Endodermal cell (in vitro differentiated cells): ENCODE measurements at regions not wholly inside any gene's neighbourhood (a gene's known extent, or its start where the extent isn't known, plus 50 kb on each side); places are given as distances from the start of the nearest gene placed in this dataset.

Source experiments
- DNase-seq: peaks from one replicate; pipeline ENCODE4 v3.0.0-alpha.2; 2017
- H3K27ac ChIP-seq: 2 replicates; pipeline ENCODE4 v1.5.1; 2013; ENCODE audit warnings: mild to moderate bottlenecking, low read depth, low read length, moderate library complexity
- H3K27me3 ChIP-seq: 2 replicates; pipeline ENCODE4 v1.6.1; 2013; ENCODE audit warnings: mild to moderate bottlenecking, low read length, moderate library complexity; ENCODE audit not compliant: insufficient read depth, control insufficient read depth, poor library complexity, severe bottlenecking
- H3K36me3 ChIP-seq: 2 replicates; pipeline ENCODE4 v1.7.0; 2013; ENCODE audit warnings: mild to moderate bottlenecking, low read length, moderate library complexity; ENCODE audit not compliant: control insufficient read depth, insufficient read depth
- H3K4me1 ChIP-seq: one replicate; pipeline ENCODE4 v1.7.0; 2013; ENCODE audit warnings: low read length; ENCODE audit not compliant: control insufficient read depth, insufficient read depth
- H3K4me3 ChIP-seq: 2 replicates; pipeline ENCODE4 v1.5.1; 2013; ENCODE audit warnings: mild to moderate bottlenecking, low read length, moderate library complexity
- H3K9ac ChIP-seq: 2 replicates; pipeline ENCODE4 v1.6.1; 2013; ENCODE audit warnings: mild to moderate bottlenecking, low read length, moderate library complexity; ENCODE audit not compliant: poor library complexity, severe bottlenecking; ENCODE audit errors: extremely low read depth
- H3K9me3 ChIP-seq: 2 replicates; pipeline ENCODE4 v1.6.1; 2013; ENCODE audit warnings: mild to moderate bottlenecking, low read length, moderate library complexity; ENCODE audit not compliant: control insufficient read depth
- H3K27ac Mint-ChIP-seq: 2 replicates; pipeline ENCODE4 v1.8.0; 2020; ENCODE audit warnings: mixed read lengths
- H3K27me3 Mint-ChIP-seq: 2 replicates; pipeline ENCODE4 v1.8.0; 2021; ENCODE audit warnings: mild to moderate bottlenecking, mixed read lengths; ENCODE audit not compliant: insufficient read depth
- H3K36me3 Mint-ChIP-seq: 2 replicates; pipeline ENCODE4 v1.8.0; 2020; ENCODE audit warnings: low read depth, mixed read lengths
- H3K4me1 Mint-ChIP-seq: 2 replicates; pipeline ENCODE4 v1.8.0; 2020; ENCODE audit warnings: mixed read lengths
- H3K4me3 Mint-ChIP-seq: 2 replicates; pipeline ENCODE4 v1.8.0; 2020; ENCODE audit warnings: mild to moderate bottlenecking, moderate library complexity, mixed read lengths
- H3K9me3 Mint-ChIP-seq: 2 replicates; pipeline ENCODE4 v1.8.0; 2020; ENCODE audit warnings: mild to moderate bottlenecking, mixed read lengths
- CTCF ChIP-seq: fragments of 200-600 bp; sonication (generic); conservative IDR thresholded peaks from 2 replicates; pipeline ENCODE4 v1.5.0; 2021; ENCODE audit warnings: antibody characterized with exemption, mild to moderate bottlenecking
- WGBS, 2 experiments: methylation state at CpG; one replicate each; pipeline versions ENCODE4 v1.1.5 to v1.1.7; 2013; ENCODE audit warnings: missing lambda C conversion rate in 2 of 2, mixed read lengths in 1 of 2; ENCODE audit not compliant: insufficient coverage in 1 of 2, insufficient read length in 1 of 2; 5-methylcytosine and 5-hydroxymethylcytosine counted together

GRCh38 chr1:104933846-104934245 lies 1184.1 kb downstream of the AMY1C start:
- H3K4me3 ChIP-seq: no peak overlapping the region
- H3K27me3 ChIP-seq: no peaks in the 10 kb centered on the region
- no peak overlapping the region for H3K9ac ChIP-seq
- H3K4me3 Mint-ChIP-seq: no peak overlapping the region
- H3K36me3 Mint-ChIP-seq: no peaks in the 10 kb centered on the region
- H3K27me3 Mint-ChIP-seq: no peaks in the 10 kb centered on the region
- no peaks in the 10 kb centered on the region for H3K36me3 ChIP-seq
- peak; percentile 26 for TF ChIP-seq CTCF
- no peaks in the 10 kb centered on the region for H3K4me1 Mint-ChIP-seq
- H3K4me1 ChIP-seq: no peaks in the 10 kb centered on the region
- no peak overlapping the region for H3K27ac Mint-ChIP-seq
- no peaks in the 10 kb centered on the region for H3K9me3 ChIP-seq
- WGBS, 2 experiments: 90 to 93% methylated on average over 8 to 9 of the region's 9 CpGs
- peaks cover 12% of the 10 kb centered on the region for H3K9me3 Mint-ChIP-seq
- DNase-seq: peak; percentile 57
- H3K27ac ChIP-seq: no peak overlapping the region

- H3K9me3 ChIP-seq: no peaks in the 10 kb centered on the region
- H3K27ac ChIP-seq: no peak overlapping the region
- no peak for TF ChIP-seq CTCF
- Mint-ChIP-seq H3K4me3 (no peak overlapping the region), H3K27me3 (no peaks in the 10 kb centered on the region), H3K36me3 (no peaks in the 10 kb centered on the region), H3K9me3 (peaks cover 24% of the 10 kb centered on the region), H3K27ac (no peak overlapping the region), H3K4me1 (no peaks in the 10 kb centered on the region)
- no peaks in the 10 kb centered on the region for H3K36me3 ChIP-seq
- DNase-seq: no peak
- H3K4me3 ChIP-seq: no peak overlapping the region
- WGBS, 2 experiments: 65 to 67% methylated on average over 2 of the region's 2 CpGs
- H3K27me3 ChIP-seq: no peaks in the 10 kb centered on the region
- H3K9ac ChIP-seq: no peak overlapping the region
- no peaks in the 10 kb centered on the region for H3K4me1 ChIP-seq
These were observed 1195.7 kb downstream of the AMY1C start for GRCh38 chr1:104945406-104945805.

- H3K4me1 ChIP-seq: no peaks in the 10 kb centered on the region
- no peak overlapping the region for H3K27ac ChIP-seq
- TF ChIP-seq CTCF: no peak
- no peak overlapping the region for H3K9ac ChIP-seq
- H3K4me1 Mint-ChIP-seq: no peaks in the 10 kb centered on the region
- 84 to 100% methylated on average over 1 to 3 of the region's 4 CpGs for WGBS, 2 experiments
- H3K4me3 Mint-ChIP-seq: no peak overlapping the region
- H3K9me3 ChIP-seq: no peaks in the 10 kb centered on the region
- no peaks in the 10 kb centered on the region for H3K36me3 ChIP-seq
- no peaks in the 10 kb centered on the region for H3K27me3 ChIP-seq
- no peak overlapping the region for H3K27ac Mint-ChIP-seq
- H3K27me3 Mint-ChIP-seq: no peaks in the 10 kb centered on the region
- H3K4me3 ChIP-seq: no peak overlapping the region
- no peaks in the 10 kb centered on the region for H3K36me3 Mint-ChIP-seq
- no peak for DNase-seq
- peaks cover 16% of the 10 kb centered on the region for H3K9me3 Mint-ChIP-seq
These were observed 1197.0 kb downstream of the AMY1C start for GRCh38 chr1:104946558-104947210.
